NCI-H82 (cell line): ENCODE measurements at regions not wholly inside any gene's neighbourhood (a gene's known extent, or its start where the extent isn't known, plus 50 kb on each side); places are given as distances from the start of the nearest gene placed in this dataset.
A peak's percentile ranks its signal among the peaks of the same experiment; 100 is the strongest.

ENCODE experiments used
- DNase-seq: peaks from one replicate; lab custom pipeline; 2025; lab: John Stamatoyannopoulos, UW

DNA sequence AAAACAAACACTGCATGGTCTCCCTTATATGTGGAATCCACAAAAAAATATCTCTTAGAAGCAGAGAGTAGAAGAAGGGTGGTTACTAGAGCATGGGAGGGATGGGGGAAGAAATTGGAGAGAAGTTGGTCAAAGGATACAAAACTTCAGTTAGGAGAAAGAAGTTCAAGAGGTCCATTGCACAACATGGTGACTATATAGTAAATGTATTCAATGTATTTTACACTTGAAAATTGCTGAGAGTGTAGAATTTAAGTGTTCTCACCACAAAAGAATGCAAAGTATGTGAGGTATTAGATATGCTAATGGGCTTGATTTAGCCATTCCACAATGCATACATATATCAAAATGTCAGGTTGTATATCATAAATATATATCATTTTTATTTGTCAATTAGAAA is 232.0 kb upstream of the CELF2 start:
- no peak for DNase-seq

DNA sequence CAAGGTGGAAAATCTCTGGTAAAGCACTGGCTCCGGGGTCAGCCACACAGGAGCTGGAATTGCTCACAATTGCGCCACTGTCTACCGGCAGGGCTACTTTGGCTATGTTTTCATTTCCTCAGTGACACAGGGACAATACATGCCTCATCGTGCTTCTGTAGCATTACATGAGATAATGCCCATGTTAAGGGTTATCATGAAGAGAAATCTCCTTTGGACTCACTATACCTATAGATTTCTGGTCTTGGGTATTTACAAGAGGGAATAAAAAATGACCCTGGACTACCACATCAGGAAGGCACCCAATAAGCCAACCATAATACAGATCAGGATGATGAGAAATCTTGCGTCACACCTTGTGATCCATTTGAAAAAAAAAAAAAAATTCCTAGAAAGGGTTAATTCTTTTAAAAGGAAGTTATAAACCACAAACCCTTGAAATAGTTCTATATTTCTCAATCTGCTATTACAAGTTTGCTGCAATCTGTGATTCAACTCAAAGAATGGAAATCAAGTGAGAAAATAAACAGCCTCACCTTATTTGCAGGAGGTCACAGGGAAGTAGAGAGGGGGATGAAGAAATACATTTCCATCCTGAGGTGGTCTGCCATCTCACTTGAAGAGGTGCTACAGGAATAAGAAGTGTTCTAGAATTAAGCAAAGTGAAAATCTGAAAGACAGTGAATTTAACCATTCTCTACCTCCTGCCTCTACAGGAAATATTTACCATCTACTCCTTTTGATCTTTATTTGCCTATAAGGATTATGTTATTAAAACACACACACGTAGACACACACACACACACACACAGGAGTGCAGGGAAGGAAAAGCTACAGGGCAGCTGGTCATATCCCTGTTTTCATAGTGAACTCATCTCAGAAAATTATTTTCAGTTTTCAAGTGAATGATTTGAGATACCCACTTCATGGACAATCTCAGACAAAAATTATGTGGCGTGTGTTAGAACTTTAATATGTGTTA is 231.3 kb upstream of the CELF2 start:
- DNase-seq = no peak

DNA sequence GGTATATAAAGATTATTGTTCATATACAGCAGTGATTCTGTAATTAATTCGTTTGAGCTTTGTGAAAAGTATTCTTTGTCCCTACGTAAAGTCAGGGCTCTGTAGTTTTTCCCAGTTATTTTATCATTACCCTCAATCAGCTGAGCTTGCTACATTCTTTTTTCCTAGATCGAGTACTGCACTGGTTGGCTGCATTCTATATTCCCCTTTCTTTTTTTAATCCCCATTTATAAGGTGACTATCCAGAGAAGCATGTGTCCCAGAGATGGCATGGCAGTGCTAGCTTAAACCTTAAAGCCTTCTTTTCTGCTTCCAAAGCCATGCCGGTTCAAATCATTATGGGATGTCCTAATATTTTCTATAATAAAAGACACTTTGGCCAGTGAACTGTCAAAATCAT is 230.1 kb upstream of the CELF2 start:
- DNase-seq = no peak

GRCh38 chr10:10788761-10789160 is 228.9 kb upstream of the CELF2 start:
- no peak for DNase-seq

- no peak for DNase-seq
Measured at GRCh38 chr10:10791869-10792268, 225.8 kb upstream of the CELF2 start.

DNA sequence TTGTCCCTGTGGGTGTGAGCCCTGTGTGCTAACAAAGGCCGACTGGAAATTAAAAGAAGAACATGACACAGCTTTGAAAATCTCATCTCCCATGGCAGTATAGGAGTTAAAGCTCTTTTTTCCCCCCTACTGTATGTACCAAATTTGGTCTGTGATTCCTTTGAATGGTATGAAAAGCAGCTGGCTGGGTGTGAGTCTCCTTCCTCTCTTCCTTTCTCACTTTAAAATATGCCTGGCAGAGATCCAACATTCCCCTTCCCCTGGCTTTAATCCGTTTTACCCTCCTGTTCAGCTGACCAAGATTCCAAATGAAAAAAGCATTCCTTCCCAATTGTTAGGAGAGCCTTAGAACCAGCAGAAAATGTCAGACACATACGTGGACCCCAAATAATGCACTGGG is 225.0 kb upstream of the CELF2 start:
- peak; percentile 86 for DNase-seq

DNA sequence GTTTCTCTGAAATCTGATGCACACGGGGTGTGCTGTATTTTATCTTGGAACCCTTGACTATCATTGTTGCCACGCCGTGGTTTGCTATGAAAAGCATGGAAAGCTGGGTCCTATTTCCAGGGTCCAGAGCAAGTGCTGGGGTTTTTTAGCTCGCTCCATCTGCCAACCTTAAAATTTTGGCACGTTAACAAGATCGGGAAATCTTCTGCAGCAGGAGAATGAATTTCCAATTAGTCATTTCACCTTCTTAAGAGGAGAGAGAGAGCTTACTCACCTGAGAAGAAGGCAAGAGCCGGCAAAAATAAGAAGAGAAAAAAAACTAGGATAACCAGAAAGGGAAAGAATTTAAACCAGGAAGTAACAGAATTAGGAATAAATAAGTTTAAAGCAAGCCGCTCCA is 223.6 kb upstream of the CELF2 start:
- no peak for DNase-seq

- DNase-seq = no peak
Measured at GRCh38 chr10:10794791-10795191, 222.9 kb upstream of the CELF2 start.

DNA sequence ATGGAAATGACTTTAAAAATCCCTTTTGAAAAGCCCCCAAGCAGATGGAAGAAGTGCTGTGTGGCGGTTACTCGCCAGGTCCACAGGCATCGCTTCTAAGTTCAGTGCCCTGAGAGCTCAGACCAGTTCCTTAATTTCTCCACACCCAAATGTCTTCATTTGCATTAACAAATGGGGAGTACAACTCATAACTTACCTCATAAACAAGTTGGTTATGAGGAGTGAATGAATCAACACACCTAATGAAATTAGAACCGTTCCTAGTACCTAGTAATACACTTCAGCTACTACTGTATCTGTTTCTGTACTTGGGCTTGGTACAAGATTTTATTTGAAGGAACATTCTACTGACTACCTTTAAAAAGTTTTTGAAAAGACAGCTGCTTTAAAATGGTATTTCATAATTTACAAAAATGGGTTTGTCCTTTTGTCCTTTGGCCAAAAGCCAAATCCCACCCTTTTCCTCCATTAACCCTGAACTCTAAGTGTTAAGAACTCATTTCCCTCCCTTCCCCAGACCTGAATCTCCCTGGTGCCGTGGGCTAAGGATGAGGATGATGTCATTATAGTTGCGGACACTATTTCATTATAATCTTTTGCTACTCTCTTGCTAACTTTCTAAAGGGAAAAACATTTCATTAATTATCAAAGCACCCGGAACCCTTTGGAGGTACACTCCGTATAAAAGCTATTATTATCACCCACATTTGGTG is 221.5 kb upstream of the CELF2 start:
- DNase-seq = no peak

GRCh38 chr10:10796774-10797415 is 220.8 kb upstream of the CELF2 start:
- DNase-seq = no peak

GRCh38 chr10:10797513-10797912 is 220.2 kb upstream of the CELF2 start:
- DNase-seq = no peak

DNA sequence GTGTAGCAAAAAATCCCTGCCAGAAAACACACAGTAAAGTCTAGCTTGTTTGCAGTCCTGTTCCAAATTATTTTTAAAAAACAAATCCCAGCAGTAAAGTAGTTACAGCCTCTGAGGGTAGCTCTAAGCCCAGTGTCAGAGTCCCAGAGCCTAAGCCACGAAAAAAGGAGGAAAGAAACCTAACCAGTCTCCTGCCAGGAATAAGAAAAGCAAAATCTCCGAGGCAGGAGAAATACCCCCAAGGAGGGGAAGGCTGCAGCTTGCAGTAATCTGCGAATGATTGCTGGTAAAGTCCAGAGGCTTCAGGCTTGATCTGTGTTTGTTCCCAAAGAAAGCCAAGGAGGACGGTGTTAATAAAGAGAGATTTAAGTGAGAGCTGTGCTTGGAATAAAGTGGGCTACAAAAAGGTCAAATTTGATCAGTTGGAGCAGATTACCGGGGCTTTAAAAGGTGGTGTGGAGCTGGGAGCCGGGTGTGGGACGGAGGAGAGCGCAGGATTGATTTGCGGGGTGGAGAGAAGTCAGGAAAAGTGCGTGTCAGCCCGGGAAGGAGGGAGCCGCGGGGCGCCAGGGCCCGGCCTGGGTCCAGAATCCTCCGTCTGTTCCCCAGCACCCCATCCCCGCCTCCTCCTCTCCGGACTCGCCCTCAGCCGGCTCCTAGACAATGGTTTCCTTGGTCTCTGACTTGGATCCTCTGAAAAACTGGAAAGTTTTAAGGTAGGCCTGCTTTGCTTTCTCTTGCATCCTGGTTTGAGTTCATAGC is 219.4 kb upstream of the CELF2 start:
- DNase-seq = no peak

GRCh38 chr10:10798864-10799192 is 218.8 kb upstream of the CELF2 start:
- no peak for DNase-seq

- no peak for DNase-seq
Measured at GRCh38 chr10:10800961-10801360, 216.7 kb upstream of the CELF2 start.

GRCh38 chr10:10803278-10803677 is 214.4 kb upstream of the CELF2 start:
- DNase-seq = no peak

DNA sequence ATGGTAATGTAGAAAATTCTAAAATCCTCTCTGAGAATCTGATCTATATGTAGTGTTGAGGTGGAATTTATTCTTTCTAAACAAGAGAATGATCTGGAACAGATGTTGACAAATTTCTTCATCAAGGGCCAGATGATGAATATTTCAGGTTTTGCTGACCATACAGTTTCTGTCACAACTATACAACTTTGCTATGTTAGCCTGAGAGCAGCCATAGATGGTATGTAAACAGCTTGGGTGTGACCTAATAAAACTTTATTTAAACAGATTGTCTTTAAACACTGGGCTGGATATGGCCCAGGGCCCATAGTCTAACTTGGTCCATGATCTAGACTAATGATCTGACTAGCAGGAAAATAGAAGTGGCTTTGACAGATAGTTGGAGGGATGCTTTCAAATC is 213.6 kb upstream of the CELF2 start:
- DNase-seq = no peak

GRCh38 chr10:10804998-10805740 is 212.5 kb upstream of the CELF2 start:
- no peak for DNase-seq

GRCh38 chr10:10807106-10807505 is 210.6 kb upstream of the CELF2 start:
- DNase-seq = no peak

DNA sequence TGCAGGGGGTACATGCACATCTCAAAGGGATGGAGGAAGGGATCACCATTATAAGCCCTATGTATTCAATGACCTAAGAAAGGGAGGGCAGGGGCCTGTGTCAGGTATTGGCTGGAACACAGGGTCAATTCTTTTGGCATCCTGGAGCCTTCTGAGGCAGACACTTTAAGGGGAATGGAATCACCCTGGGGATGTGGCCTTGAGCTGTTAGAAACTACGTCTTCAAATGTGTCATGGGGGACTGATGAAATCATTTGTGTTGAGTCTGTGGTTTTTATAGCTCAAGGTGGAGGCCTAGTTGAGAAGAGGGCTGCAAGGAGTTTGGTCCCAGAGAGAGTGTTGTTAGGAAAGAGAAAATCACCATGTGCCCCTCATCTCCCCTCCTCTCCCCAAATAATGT is 206.1 kb upstream of the CELF2 start:
- no peak for DNase-seq

- DNase-seq = no peak
Measured at GRCh38 chr10:10813656-10814055, 204.0 kb upstream of the CELF2 start.

DNA sequence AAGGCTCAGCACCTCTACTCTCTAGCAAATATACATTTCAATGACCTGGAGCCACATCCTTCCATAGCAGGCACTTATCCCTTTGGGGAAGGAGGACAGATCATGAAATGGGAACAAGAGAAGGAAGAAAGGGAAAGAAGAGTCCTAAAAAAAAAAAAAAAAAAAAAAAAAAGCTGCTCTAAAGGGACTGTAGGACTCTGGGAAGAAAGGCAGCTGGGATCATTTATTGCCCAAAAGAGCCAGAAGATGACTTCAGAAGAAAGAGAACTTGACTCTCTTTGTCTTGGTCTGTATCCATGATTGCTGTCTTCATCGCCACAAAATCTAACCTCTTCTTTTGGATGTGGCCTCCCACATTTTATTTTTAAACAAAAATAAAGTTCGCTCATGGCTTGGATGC is 203.6 kb upstream of the CELF2 start:
- no peak for DNase-seq
